B cell (primary cell): ENCODE measurements at regions not wholly inside any gene's neighbourhood (a gene's known extent, or its start where the extent isn't known, plus 50 kb on each side); places are given as distances from the start of the nearest gene placed in this dataset.

Experiments
- ATAC-seq: fragments of 200-7000 bp; cut with Tn5 transposase; one replicate; pipeline ENCODE4 v1.10.0; 2021; ENCODE audit warnings: low read depth, mild to moderate bottlenecking, moderate number of reproducible peaks, moderate library complexity
- CTCF ChIA-PET: fragments of 350-600 bp; sonication (Branson Sonifier 250); formaldehyde crosslinking; loops from one replicate; lab custom pipeline; 2021; ENCODE audit warnings: antibody characterized with exemption, inconsistent platforms; lab: Charles Lee
- POLR2A ChIA-PET: fragments of 350-600 bp; sonication (Branson Sonifier 250); formaldehyde crosslinking; loops from one replicate; lab custom pipeline; 2021; ENCODE audit warnings: antibody characterized with exemption; lab: Charles Lee
- DNase-seq: peaks from one replicate; pipeline ENCODE4 v3.0.0; 2013
- H2AFZ ChIP-seq: 2 replicates; pipeline ENCODE4 v1.6.1; 2012; ENCODE audit warnings: mild to moderate bottlenecking, low read depth, low read length; ENCODE audit not compliant: insufficient read depth, poor library complexity, severe bottlenecking
- H3K27ac ChIP-seq, 2 donors: 1 replicate in 1 of 2; 2 replicates in 1 of 2; pipeline ENCODE4 v1.5.1; 2012 to 2013; ENCODE audit warnings: low read length in 2 of 2, mild to moderate bottlenecking in 2 of 2, moderate library complexity in 1 of 2
- H3K27me3 ChIP-seq, 4 experiments: fragments of 200-600 bp in 1 of 4; sonication (generic) in 1 of 4; replicated peaks in 1 of 4; 1 replicate in 2 of 4; 2 replicates in 2 of 4; pipeline versions ENCODE4 v1.6.1 to v1.7.0; 2013 to 2016; ENCODE audit warnings: low read length in 3 of 4, mild to moderate bottlenecking in 2 of 4, mixed read lengths in 1 of 4, moderate library complexity in 1 of 4; ENCODE audit not compliant: insufficient read depth in 4 of 4, control insufficient read depth in 3 of 4; ENCODE audit errors: control extremely low read depth in 1 of 4
- H3K36me3 ChIP-seq, 2 experiments: replicated peaks in 1 of 2; 1 replicate in 1 of 2; 2 replicates in 1 of 2; pipeline versions ENCODE4 v1.6.1 to v1.7.1; 2013; ENCODE audit warnings: low read length in 1 of 2; ENCODE audit not compliant: insufficient read depth in 2 of 2, control insufficient read depth in 1 of 2; ENCODE audit errors: control extremely low read depth in 1 of 2, extremely low read depth in 1 of 2
- H3K4me1 ChIP-seq, 2 donors: fragments of 200-600 bp in 1 of 2; sonication (generic) in 1 of 2; 1 replicate in 1 of 2; 2 replicates in 1 of 2; pipeline versions ENCODE4 v1.5.1 to v1.6.1; 2013 to 2017; ENCODE audit warnings: low read length in 2 of 2; ENCODE audit not compliant: control insufficient read depth in 2 of 2, insufficient read depth in 2 of 2
- H3K4me2 ChIP-seq: replicated peaks from 2 replicates; pipeline ENCODE3; 2012; ENCODE audit warnings: mild to moderate bottlenecking, low read depth, low read length; ENCODE audit not compliant: poor library complexity, severe bottlenecking
- H3K4me3 ChIP-seq, 5 experiments: fragments of 200-600 bp in 1 of 5; sonication (generic) in 1 of 5; 1 replicate in 3 of 5; 2 replicates in 2 of 5; pipeline versions ENCODE4 v1.5.1 to v1.7.0; 2011 to 2016; ENCODE audit warnings: low read length in 4 of 5, mild to moderate bottlenecking in 4 of 5, low read depth in 2 of 5, control low read depth in 1 of 5, moderate library complexity in 1 of 5; ENCODE audit not compliant: insufficient read depth in 1 of 5; ENCODE audit errors: control extremely low read depth in 1 of 5, extremely low read depth in 1 of 5
- H3K79me2 ChIP-seq: fragments of 200-600 bp; sonication (generic); one replicate; pipeline ENCODE4 v1.6.0; 2016; ENCODE audit warnings: low read length; ENCODE audit not compliant: control insufficient read depth, insufficient read depth
- H3K9ac ChIP-seq: fragments of 200-600 bp; sonication (generic); 2 replicates; pipeline ENCODE4 v1.6.1; 2017; ENCODE audit warnings: mild to moderate bottlenecking, low read length, moderate library complexity
- H3K9me3 ChIP-seq, 3 donors: one replicate each; pipeline versions ENCODE4 v1.6.1 to v1.7.1; 2013; ENCODE audit warnings: low read length in 2 of 3; ENCODE audit not compliant: control insufficient read depth in 2 of 3, insufficient read depth in 1 of 3; ENCODE audit errors: control extremely low read depth in 1 of 3
- H4K20me1 ChIP-seq: 2 replicates; pipeline ENCODE4 v1.6.0; 2012; ENCODE audit warnings: mild to moderate bottlenecking, low read length; ENCODE audit not compliant: insufficient read depth, control insufficient read depth, poor library complexity, severe bottlenecking
- H3K27ac Mint-ChIP-seq: one replicate; pipeline ENCODE4 v1.8.0; 2021; ENCODE audit warnings: mixed read lengths
- H3K27me3 Mint-ChIP-seq: one replicate; pipeline ENCODE4 v1.8.0; 2021; ENCODE audit warnings: mixed read lengths
- H3K4me1 Mint-ChIP-seq: one replicate; pipeline ENCODE4 v1.8.0; 2021; ENCODE audit warnings: mixed read lengths
- H3K4me3 Mint-ChIP-seq: one replicate; pipeline ENCODE4 v1.8.0; 2021; ENCODE audit warnings: mixed read lengths
- H3K9me3 Mint-ChIP-seq: one replicate; pipeline ENCODE4 v1.8.0; 2022; ENCODE audit warnings: mixed read lengths; ENCODE audit not compliant: insufficient read depth
- CTCF ChIP-seq: fragments of 200-600 bp; IDR thresholded peaks from one replicate; pipeline ENCODE4 v1.8.0; 2022; ENCODE audit warnings: antibody characterized with exemption, mild to moderate bottlenecking
- EZH2 ChIP-seq: IDR thresholded peaks from 2 replicates; pipeline ENCODE4 v1.6.1; 2012; ENCODE audit warnings: borderline replicate concordance, low read depth, mild to moderate bottlenecking, moderate library complexity, low read length; ENCODE audit not compliant: insufficient read depth, poor library complexity, severe bottlenecking
- WGBS: methylation state at CpG from one replicate; pipeline ENCODE4 v1.1.5; 2013; ENCODE audit warnings: missing lambda C conversion rate; ENCODE audit not compliant: insufficient coverage; 5-methylcytosine and 5-hydroxymethylcytosine counted together
- intact Hi-C: fragments of 100-400 bp; cut with micrococcal nuclease; formaldehyde crosslinking; loops from one replicate; pipeline ENCODE4 v1.10.0; 2022

GRCh38 chr2:104371087-104371781, 482.7 kb upstream of the POU3F3 start:
- no peak overlapping the region for H2AFZ ChIP-seq
- H3K27ac ChIP-seq = no peak overlapping the region
- no peak overlapping the region for H3K9ac ChIP-seq
- no peaks in the 10 kb centered on the region for H3K27me3 ChIP-seq
- no peak for TF ChIP-seq CTCF
- no peak for TF ChIP-seq EZH2
- Mint-ChIP-seq H3K27me3 (peaks cover 4% of the 10 kb centered on the region), H3K9me3 (no peaks in the 10 kb centered on the region), H3K4me1 (no peaks in the 10 kb centered on the region), H3K4me3 (no peak overlapping the region), H3K27ac (no peak overlapping the region)
- no peaks in the 10 kb centered on the region for H3K36me3 ChIP-seq
- no peaks in the 10 kb centered on the region for H3K4me1 ChIP-seq
- no peaks in the 10 kb centered on the region for H3K9me3 ChIP-seq
- ChIA-PET POLR2A (no interaction called here), CTCF (no interaction called here)
- no peak for ATAC-seq
- no peak for DNase-seq
- H3K79me2 ChIP-seq = no peaks in the 10 kb centered on the region
- intact Hi-C loops = no loop called here
- no peak overlapping the region for H3K4me2 ChIP-seq
- H3K4me3 ChIP-seq = no peak overlapping the region
- no peaks in the 10 kb centered on the region for H4K20me1 ChIP-seq
- 100% methylated on average over 1 of the region's 5 CpGs for WGBS

- no peak overlapping the region for H3K27ac Mint-ChIP-seq
- ATAC-seq (no peak), DNase-seq (no peak)
- no peak overlapping the region for H3K9ac ChIP-seq
- no peaks in the 10 kb centered on the region for H3K27me3 ChIP-seq
- H3K27ac ChIP-seq = no peak overlapping the region
- H3K4me3 ChIP-seq = no peak overlapping the region
- no peaks in the 10 kb centered on the region for H3K79me2 ChIP-seq
- TF ChIP-seq EZH2 (no peak), CTCF (no peak)
- peaks cover 9% of the 10 kb centered on the region for H3K4me1 Mint-ChIP-seq
- H2AFZ ChIP-seq = no peak overlapping the region
- CTCF ChIA-PET = no interaction called here
- peaks cover 5 to 8% of the 10 kb centered on the region in 2 donors for H3K4me1 ChIP-seq
- POLR2A ChIA-PET = no interaction called here
- H3K4me2 ChIP-seq = no peak overlapping the region
- H3K4me3 Mint-ChIP-seq = no peak overlapping the region
- no peaks in the 10 kb centered on the region for H3K9me3 ChIP-seq
- no peaks in the 10 kb centered on the region for H3K36me3 ChIP-seq
- no peaks in the 10 kb centered on the region for H3K27me3 Mint-ChIP-seq
- no peaks in the 10 kb centered on the region for H3K9me3 Mint-ChIP-seq
- intact Hi-C loops = no loop called here
- H4K20me1 ChIP-seq = no peaks in the 10 kb centered on the region
Measured at GRCh38 chr2:104375206-104375605, 478.7 kb upstream of the POU3F3 start.
